Mesodermal cell (in vitro differentiated cells): ENCODE measurements at regions not wholly inside any gene's neighbourhood (a gene's known extent, or its start where the extent isn't known, plus 50 kb on each side); places are given as distances from the start of the nearest gene placed in this dataset.

Experiments
- H3K27ac ChIP-seq: 2 replicates; pipeline ENCODE4 v1.7.0; 2013; ENCODE audit warnings: mild to moderate bottlenecking, low read depth, low read length, moderate library complexity; ENCODE audit not compliant: severe bottlenecking
- H3K36me3 ChIP-seq: 2 replicates; pipeline ENCODE4 v1.7.1; 2013; ENCODE audit warnings: mild to moderate bottlenecking, low read length, moderate library complexity; ENCODE audit not compliant: control insufficient read depth, insufficient read depth
- H3K4me1 ChIP-seq: one replicate; pipeline ENCODE4 v1.7.1; 2013; ENCODE audit warnings: mild to moderate bottlenecking, low read length; ENCODE audit not compliant: insufficient read depth, control insufficient read depth, poor library complexity, severe bottlenecking
- H3K4me3 ChIP-seq: 2 replicates; pipeline ENCODE4 v1.7.0; 2013; ENCODE audit warnings: low read length, control low read depth, mild to moderate bottlenecking; ENCODE audit not compliant: insufficient read depth, poor library complexity, severe bottlenecking; ENCODE audit errors: extremely low read depth
- H3K9me3 ChIP-seq: 2 replicates; pipeline ENCODE4 v1.7.1; 2013; ENCODE audit warnings: mild to moderate bottlenecking, low read length, moderate library complexity; ENCODE audit not compliant: control insufficient read depth
- WGBS, 2 experiments: methylation state at CpG; one replicate each; pipeline ENCODE4 v1.1.5; 2013; ENCODE audit warnings: missing lambda C conversion rate in 2 of 2; ENCODE audit not compliant: insufficient coverage in 2 of 2; 5-methylcytosine and 5-hydroxymethylcytosine counted together

DNA sequence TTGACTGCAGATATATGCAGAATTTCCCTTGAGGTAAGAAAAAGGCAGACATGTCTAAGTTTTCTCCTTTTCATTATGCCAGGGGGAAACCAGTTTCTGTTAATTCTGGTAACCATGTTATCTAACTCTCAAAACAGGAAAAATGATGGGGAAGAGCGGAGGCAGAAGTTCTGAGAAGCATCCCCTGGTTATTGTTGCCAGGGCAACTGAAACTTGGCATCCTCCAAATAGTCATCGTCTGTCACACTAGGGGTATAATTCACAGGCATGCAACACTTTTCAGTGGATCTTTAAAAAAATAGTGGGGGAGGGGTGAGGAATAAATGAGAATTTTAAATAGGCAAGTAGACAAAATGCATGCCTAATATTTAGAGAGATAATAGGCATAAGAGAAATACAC lies 715.3 kb upstream of the CXADR start:
- Histone ChIP-seq H3K27ac (no peak overlapping the region), H3K9me3 (no peaks in the 10 kb centered on the region), H3K36me3 (no peaks in the 10 kb centered on the region), H3K4me3 (no peak overlapping the region), H3K4me1 (peaks cover 1% of the 10 kb centered on the region)
- 92% methylated on average over 2 of the region's 2 CpGs; no CpG with 5 or more reads in 1 of the 2 experiments for WGBS, 2 experiments

DNA sequence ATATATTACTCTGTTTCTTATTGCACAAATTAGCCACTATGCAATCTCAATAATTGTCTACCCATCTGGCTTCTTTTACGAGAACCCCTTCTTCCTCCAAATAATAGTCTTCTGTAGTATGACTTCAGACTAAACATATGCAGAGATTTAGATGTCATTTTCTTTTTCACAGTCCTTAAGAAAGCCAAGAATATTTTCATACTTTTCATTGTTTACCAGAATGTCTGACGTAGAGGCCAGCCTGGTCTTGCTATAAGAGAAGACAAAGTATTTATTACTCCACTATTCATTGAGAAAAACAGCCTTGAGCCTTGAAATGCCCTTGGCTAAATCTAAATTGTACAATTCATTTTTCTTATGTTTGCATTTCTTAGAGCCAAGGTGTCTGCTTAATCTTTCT lies 714.9 kb upstream of the CXADR start:
- no peaks in the 10 kb centered on the region for H3K4me1 ChIP-seq
- H3K9me3 ChIP-seq = no peaks in the 10 kb centered on the region
- H3K27ac ChIP-seq = no peak overlapping the region
- WGBS, 2 experiments = 80% methylated on average over 1 of the region's 2 CpGs; no CpG with 5 or more reads in 1 of the 2 experiments
- H3K36me3 ChIP-seq = no peaks in the 10 kb centered on the region
- no peak overlapping the region for H3K4me3 ChIP-seq

DNA sequence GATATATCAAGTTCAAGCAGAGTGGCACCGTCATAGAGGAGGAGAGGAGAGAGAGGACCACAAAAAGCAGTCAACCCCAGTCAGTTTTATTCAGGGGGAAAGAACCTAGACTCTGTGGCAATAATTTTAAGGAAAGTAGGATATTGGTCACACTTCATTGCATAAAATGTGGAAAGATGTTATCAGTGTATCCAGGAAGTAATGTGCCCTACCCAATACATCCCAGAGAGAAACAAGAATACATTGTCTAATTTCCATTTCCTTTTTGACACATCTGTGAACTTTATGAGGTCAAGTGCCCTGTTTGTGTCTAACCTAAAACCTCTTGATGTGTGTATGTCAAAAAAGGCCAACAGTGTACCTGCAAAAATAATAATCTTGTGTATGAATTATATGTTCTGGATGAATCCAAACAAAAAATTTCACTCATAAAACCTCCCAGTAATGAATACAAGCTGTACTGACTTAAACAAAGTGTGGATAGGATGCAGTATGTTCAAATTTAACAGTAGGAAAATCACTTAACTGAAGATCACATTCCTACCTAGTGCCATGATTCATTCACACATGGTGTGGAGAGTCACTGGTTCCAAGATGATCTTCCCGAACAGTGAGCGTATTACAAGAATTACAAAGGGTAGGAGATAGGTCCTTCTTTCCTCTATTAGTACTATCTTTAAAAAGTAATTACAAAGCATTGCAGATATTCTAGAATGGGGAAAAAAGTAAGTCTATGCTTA lies 712.1 kb upstream of the CXADR start:
- no peak overlapping the region for H3K27ac ChIP-seq
- H3K4me1 ChIP-seq = no peaks in the 10 kb centered on the region
- 67 to 100% methylated on average over 1 of the region's 3 CpGs for WGBS, 2 experiments
- no peaks in the 10 kb centered on the region for H3K36me3 ChIP-seq
- H3K4me3 ChIP-seq = no peak overlapping the region
- H3K9me3 ChIP-seq = peaks cover 6% of the 10 kb centered on the region

GRCh38 chr21:16811011-16811410 lies 701.8 kb upstream of the CXADR start:
- Histone ChIP-seq H3K4me3 (no peak overlapping the region), H3K36me3 (no peaks in the 10 kb centered on the region), H3K27ac (no peak overlapping the region), H3K9me3 (no peaks in the 10 kb centered on the region), H3K4me1 (no peaks in the 10 kb centered on the region)
- no CpG with 5 or more reads among the region's 1 CpG for WGBS, 2 experiments

DNA sequence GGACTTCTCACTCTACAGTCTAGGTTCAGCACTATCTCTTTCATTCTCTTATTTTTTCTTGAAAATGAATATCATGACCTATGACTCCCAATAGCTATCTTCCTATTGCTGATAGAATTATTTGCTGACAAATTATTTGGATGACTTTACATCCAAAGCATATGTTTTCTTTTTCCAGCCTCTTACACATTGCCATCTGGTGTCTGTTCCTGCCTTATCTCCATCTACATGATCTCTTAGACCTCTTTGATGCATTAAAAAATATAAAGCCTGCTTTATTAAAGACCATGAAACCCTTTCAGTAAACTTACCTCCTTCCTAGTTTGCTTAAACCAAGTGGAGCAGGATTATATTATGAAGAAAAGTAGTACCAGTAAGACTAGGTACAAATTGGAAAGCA lies 700.9 kb upstream of the CXADR start:
- H3K4me1 ChIP-seq = no peaks in the 10 kb centered on the region
- H3K9me3 ChIP-seq = no peaks in the 10 kb centered on the region
- H3K36me3 ChIP-seq = no peaks in the 10 kb centered on the region
- no peak overlapping the region for H3K4me3 ChIP-seq
- no peak overlapping the region for H3K27ac ChIP-seq

GRCh38 chr21:16815243-16815642 lies 697.6 kb upstream of the CXADR start:
- H3K36me3 ChIP-seq = no peaks in the 10 kb centered on the region
- no peak overlapping the region for H3K27ac ChIP-seq
- 50 to 67% methylated on average over 2 of the region's 2 CpGs for WGBS, 2 experiments
- no peaks in the 10 kb centered on the region for H3K9me3 ChIP-seq
- no peak overlapping the region for H3K4me3 ChIP-seq
- H3K4me1 ChIP-seq = no peaks in the 10 kb centered on the region

- Histone ChIP-seq H3K4me3 (no peak overlapping the region), H3K9me3 (no peaks in the 10 kb centered on the region), H3K4me1 (no peaks in the 10 kb centered on the region), H3K27ac (no peak overlapping the region), H3K36me3 (no peaks in the 10 kb centered on the region)
- WGBS, 2 experiments = 100% methylated on average over 1 of the region's 1 CpG
Observed at GRCh38 chr21:16821588-16821987, 691.3 kb upstream of the CXADR start.

DNA sequence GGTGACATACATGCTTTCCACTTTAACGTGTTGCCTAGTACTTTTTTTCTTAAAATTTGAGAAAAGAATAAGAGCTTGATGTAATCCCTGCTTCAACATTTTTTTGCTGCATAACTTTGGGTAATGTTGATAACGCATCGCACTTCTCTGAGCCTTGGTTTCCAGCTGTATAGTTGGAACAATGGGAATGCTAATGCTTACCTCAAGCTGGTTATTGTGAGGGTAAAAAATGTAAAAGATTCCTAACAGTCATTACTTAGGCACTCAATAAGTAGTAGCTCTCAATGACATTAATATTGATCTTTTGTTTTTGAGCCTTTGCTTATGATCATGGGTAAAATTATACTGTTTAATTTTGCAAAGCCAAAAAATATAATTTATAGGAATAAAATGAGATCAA lies 683.3 kb upstream of the CXADR start:
- H3K4me1 ChIP-seq = no peaks in the 10 kb centered on the region
- 33% methylated on average over 1 of the region's 3 CpGs; no CpG with 5 or more reads in 1 of the 2 experiments for WGBS, 2 experiments
- no peaks in the 10 kb centered on the region for H3K9me3 ChIP-seq
- H3K4me3 ChIP-seq = no peak overlapping the region
- no peaks in the 10 kb centered on the region for H3K36me3 ChIP-seq
- H3K27ac ChIP-seq = no peak overlapping the region

GRCh38 chr21:16832791-16833190 lies 680.1 kb upstream of the CXADR start:
- H3K4me3 ChIP-seq = no peak overlapping the region
- H3K4me1 ChIP-seq = no peaks in the 10 kb centered on the region
- no peaks in the 10 kb centered on the region for H3K9me3 ChIP-seq
- H3K27ac ChIP-seq = no peak overlapping the region
- no peaks in the 10 kb centered on the region for H3K36me3 ChIP-seq

- H3K36me3 ChIP-seq = no peaks in the 10 kb centered on the region
Observed at GRCh38 chr21:16834791-16835190, 678.1 kb upstream of the CXADR start.

GRCh38 chr21:16837321-16837720 lies 675.5 kb upstream of the CXADR start:
- Histone ChIP-seq H3K4me1 (no peaks in the 10 kb centered on the region), H3K4me3 (no peak overlapping the region), H3K36me3 (no peaks in the 10 kb centered on the region), H3K27ac (no peak overlapping the region), H3K9me3 (no peaks in the 10 kb centered on the region)

More at GRCh38 chr21:16834791-16835190, 678.1 kb upstream of the CXADR start:
- H3K4me1 ChIP-seq = no peaks in the 10 kb centered on the region
- 83 to 100% methylated on average over 1 of the region's 1 CpG for WGBS, 2 experiments
- no peaks in the 10 kb centered on the region for H3K9me3 ChIP-seq
- H3K27ac ChIP-seq = no peak overlapping the region
- no peak overlapping the region for H3K4me3 ChIP-seq
